ENCODE measurements at regions not wholly inside any gene's neighbourhood (a gene's known extent, or its start where the extent isn't known, plus 50 kb on each side); places are given as distances from the start of the nearest gene placed in this dataset.

GRCh38 chr1:5812295-5812694 lies 179.9 kb downstream of the NPHP4 start:
- no peak for DNase-seq (ENCODE audit: low read depth)

- DNase-seq (ENCODE audit: low read depth), result no peak
These were observed 180.8 kb downstream of the NPHP4 start for GRCh38 chr1:5811419-5811818.

GRCh38 chr1:5810553-5811270 lies 181.5 kb downstream of the NPHP4 start:
- no peak for DNase-seq (ENCODE audit: low read depth)

- no peak for DNase-seq (ENCODE audit: low read depth)
These were observed 182.1 kb downstream of the NPHP4 start for GRCh38 chr1:5810131-5810530.

- no peak for DNase-seq (ENCODE audit: low read depth)
These were observed 182.9 kb downstream of the NPHP4 start for GRCh38 chr1:5809207-5809788.

- no peak for DNase-seq (ENCODE audit: low read depth)
These were observed 188.4 kb downstream of the NPHP4 start for GRCh38 chr1:5803851-5804250.

- no peak for DNase-seq (ENCODE audit: low read depth)
These were observed 189.6 kb downstream of the NPHP4 start for GRCh38 chr1:5802606-5803005.

- no peak for DNase-seq (ENCODE audit: low read depth)
These were observed 193.3 kb downstream of the NPHP4 start for GRCh38 chr1:5798904-5799303.

- DNase-seq (ENCODE audit: low read depth), result no peak
These were observed 194.0 kb downstream of the NPHP4 start for GRCh38 chr1:5798151-5798730.

GRCh38 chr1:5796028-5796427 lies 196.2 kb downstream of the NPHP4 start:
- DNase-seq (ENCODE audit: low read depth), result no peak

GRCh38 chr1:5794279-5794678 lies 197.9 kb downstream of the NPHP4 start:
- no peak for DNase-seq (ENCODE audit: low read depth)

GRCh38 chr1:5793516-5793915 lies 198.7 kb downstream of the NPHP4 start:
- no peak for DNase-seq (ENCODE audit: low read depth)

GRCh38 chr1:5781079-5781478 lies 211.1 kb downstream of the NPHP4 start:
- DNase-seq (ENCODE audit: low read depth), result no peak

GRCh38 chr1:5780324-5780716 lies 211.9 kb downstream of the NPHP4 start:
- no peak for DNase-seq (ENCODE audit: low read depth)

GRCh38 chr1:5779608-5780323 lies 212.5 kb downstream of the NPHP4 start:
- DNase-seq (ENCODE audit: low read depth), result no peak

GRCh38 chr1:5776035-5776550 lies 216.1 kb downstream of the NPHP4 start:
- DNase-seq (ENCODE audit: low read depth), result no peak

- no peak for DNase-seq (ENCODE audit: low read depth)
These were observed 218.2 kb downstream of the NPHP4 start for GRCh38 chr1:5774019-5774418.

GRCh38 chr1:5771788-5772187 lies 220.4 kb downstream of the NPHP4 start:
- no peak for DNase-seq (ENCODE audit: low read depth)

GRCh38 chr1:5770981-5771765 lies 221.1 kb downstream of the NPHP4 start:
- DNase-seq (ENCODE audit: low read depth), result no peak

- no peak for DNase-seq (ENCODE audit: low read depth)
These were observed 222.5 kb downstream of the NPHP4 start for GRCh38 chr1:5769760-5770159.

- DNase-seq (ENCODE audit: low read depth), result no peak
These were observed 223.1 kb downstream of the NPHP4 start for GRCh38 chr1:5769146-5769545.

- no peak for DNase-seq (ENCODE audit: low read depth)
These were observed 224.2 kb downstream of the NPHP4 start for GRCh38 chr1:5768014-5768413.
